GM19324 (cell line): ENCODE measurements at regions not wholly inside any gene's neighbourhood (a gene's known extent, or its start where the extent isn't known, plus 50 kb on each side); places are given as distances from the start of the nearest gene placed in this dataset.
"Not testable (repeated sequence)": the region's sequence is repeated elsewhere in the genome, so short reads cannot be mapped to it uniquely, and the experiment has no call there.

Experiments
- ATAC-seq: cut with Tn5 transposase; IDR thresholded peaks from one replicate; pipeline ENCODE4 v1.9.1; 2021; ENCODE audit warnings: mild to moderate bottlenecking, moderate library complexity; ENCODE audit not compliant: unreplicated experiment, low FRiP score

GRCh38 chr18:8912348-8913326 lies 189.9 kb upstream of the NDUFV2 start:
- no peak for ATAC-seq

- ATAC-seq, result not testable (repeated sequence)
Measured at GRCh38 chr18:8913606-8914403, 188.7 kb upstream of the NDUFV2 start.

GRCh38 chr18:8914404-8915264 lies 187.9 kb upstream of the NDUFV2 start:
- not testable (repeated sequence) for ATAC-seq

GRCh38 chr18:8920856-8921787 lies 181.4 kb upstream of the NDUFV2 start:
- not testable (repeated sequence) for ATAC-seq

- ATAC-seq, result no peak
Measured at GRCh38 chr18:8926464-8926863, 176.0 kb upstream of the NDUFV2 start.

GRCh38 chr18:8928044-8928443 lies 174.5 kb upstream of the NDUFV2 start:
- no peak for ATAC-seq

GRCh38 chr18:8928847-8929780 lies 173.4 kb upstream of the NDUFV2 start:
- no peak for ATAC-seq

GRCh38 chr18:8930990-8931616 lies 171.4 kb upstream of the NDUFV2 start:
- ATAC-seq, result no peak

- no peak for ATAC-seq
Measured at GRCh38 chr18:8932866-8933265, 169.6 kb upstream of the NDUFV2 start.

GRCh38 chr18:8933714-8934284 lies 168.7 kb upstream of the NDUFV2 start:
- ATAC-seq, result no peak

GRCh38 chr18:8935346-8935745 lies 167.2 kb upstream of the NDUFV2 start:
- not testable (repeated sequence) for ATAC-seq

GRCh38 chr18:8936619-8937018 lies 165.9 kb upstream of the NDUFV2 start:
- no peak for ATAC-seq

- no peak for ATAC-seq
Measured at GRCh38 chr18:8937160-8938094, 165.1 kb upstream of the NDUFV2 start.

- no peak for ATAC-seq
Measured at GRCh38 chr18:8938817-8939216, 163.7 kb upstream of the NDUFV2 start.

GRCh38 chr18:8942021-8942908 lies 160.2 kb upstream of the NDUFV2 start:
- no peak for ATAC-seq
